LNCaP clone FGC (cell line): ENCODE measurements at regions not wholly inside any gene's neighbourhood (a gene's known extent, or its start where the extent isn't known, plus 50 kb on each side); places are given as distances from the start of the nearest gene placed in this dataset.

Source experiments
- DNase-seq: peaks from one replicate; pipeline ENCODE4 v3.0.0-alpha.2; 2011; ENCODE audit warnings: low read depth
- H3K4me3 ChIP-seq: 2 replicates; pipeline ENCODE4 v1.5.1; 2011; ENCODE audit warnings: mild to moderate bottlenecking, low read depth, low read length, control low read depth
- CTCF ChIP-seq: IDR thresholded peaks from 2 replicates; pipeline ENCODE4 v1.5.1; 2012; ENCODE audit warnings: mild to moderate bottlenecking; ENCODE audit not compliant: control insufficient read depth, insufficient read depth; ENCODE audit errors: extremely low read depth

DNA sequence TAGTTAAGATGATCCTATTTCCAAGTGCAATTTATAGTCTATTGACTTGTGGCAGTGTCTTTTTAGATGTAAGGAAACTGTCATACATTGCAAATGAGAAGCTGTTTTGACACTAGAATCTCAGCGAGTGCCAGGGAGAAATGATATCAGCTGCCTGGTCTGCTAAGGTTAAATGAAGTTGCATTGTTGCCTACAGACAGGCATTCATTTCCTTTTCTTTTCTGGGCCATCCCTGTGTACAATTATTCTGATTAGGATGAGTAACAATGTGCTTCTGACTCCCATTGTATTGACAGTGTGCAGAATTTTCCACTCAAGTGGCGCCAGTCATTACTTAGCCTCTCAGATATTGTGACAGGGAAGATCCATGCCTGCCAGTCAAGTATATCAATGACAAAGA, 231.2 kb downstream of the GPAT3 start:
- no peak overlapping the region for H3K4me3 ChIP-seq
- TF ChIP-seq CTCF: no peak
- DNase-seq: no peak

DNA sequence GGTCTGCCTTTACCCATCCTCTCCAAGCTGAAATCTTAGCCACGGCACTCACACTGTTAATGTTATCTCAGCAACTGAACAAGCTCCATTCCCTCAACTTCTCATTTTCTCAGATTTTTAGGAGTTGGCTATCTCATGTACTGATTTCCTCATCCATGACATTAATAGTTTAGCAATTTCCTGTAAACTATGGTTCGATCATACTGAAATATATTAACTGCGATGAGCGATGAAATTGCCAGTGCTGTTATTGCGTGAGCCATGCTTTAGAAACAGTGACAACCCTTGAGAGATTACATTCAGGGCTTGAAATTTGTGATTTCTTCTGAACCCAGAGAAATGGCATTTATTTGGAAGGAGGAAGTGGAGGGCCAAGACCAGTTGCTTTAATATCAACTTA, 223.7 kb downstream of the GPAT3 start:
- TF ChIP-seq CTCF: no peak
- no peak overlapping the region for H3K4me3 ChIP-seq
- no peak for DNase-seq

GRCh38 chr4:83758285-83758684, 222.4 kb downstream of the GPAT3 start:
- no peak overlapping the region for H3K4me3 ChIP-seq
- no peak for DNase-seq
- TF ChIP-seq CTCF: no peak

DNA sequence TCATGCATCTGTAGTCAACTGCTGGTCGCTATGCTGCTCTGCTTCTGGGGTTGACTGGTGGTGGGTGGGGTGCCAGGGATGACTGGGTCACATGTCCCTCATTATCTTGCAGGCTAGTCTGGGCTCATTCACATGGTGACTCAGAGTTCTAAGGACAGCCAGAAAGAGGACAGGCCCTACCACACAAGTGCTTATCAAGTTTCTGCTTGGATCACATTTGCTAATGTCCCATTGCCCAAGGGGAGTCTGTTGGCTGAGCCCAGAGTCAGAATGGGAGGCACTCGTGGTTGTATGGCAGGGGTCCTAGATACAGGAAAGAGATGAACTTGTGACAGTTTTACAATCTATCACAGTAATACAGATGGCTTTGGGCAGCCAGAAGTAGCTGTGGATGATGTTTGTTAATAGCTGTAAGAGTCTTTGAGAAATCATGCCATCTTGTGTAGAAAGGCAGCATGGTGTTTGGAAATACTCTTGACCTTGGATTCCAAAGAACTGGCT, 221.3 kb downstream of the GPAT3 start:
- TF ChIP-seq CTCF: no peak
- no peak overlapping the region for H3K4me3 ChIP-seq
- DNase-seq: no peak

GRCh38 chr4:83753260-83753659, 217.4 kb downstream of the GPAT3 start:
- TF ChIP-seq CTCF: no peak
- H3K4me3 ChIP-seq: no peak overlapping the region
- DNase-seq: no peak

DNA sequence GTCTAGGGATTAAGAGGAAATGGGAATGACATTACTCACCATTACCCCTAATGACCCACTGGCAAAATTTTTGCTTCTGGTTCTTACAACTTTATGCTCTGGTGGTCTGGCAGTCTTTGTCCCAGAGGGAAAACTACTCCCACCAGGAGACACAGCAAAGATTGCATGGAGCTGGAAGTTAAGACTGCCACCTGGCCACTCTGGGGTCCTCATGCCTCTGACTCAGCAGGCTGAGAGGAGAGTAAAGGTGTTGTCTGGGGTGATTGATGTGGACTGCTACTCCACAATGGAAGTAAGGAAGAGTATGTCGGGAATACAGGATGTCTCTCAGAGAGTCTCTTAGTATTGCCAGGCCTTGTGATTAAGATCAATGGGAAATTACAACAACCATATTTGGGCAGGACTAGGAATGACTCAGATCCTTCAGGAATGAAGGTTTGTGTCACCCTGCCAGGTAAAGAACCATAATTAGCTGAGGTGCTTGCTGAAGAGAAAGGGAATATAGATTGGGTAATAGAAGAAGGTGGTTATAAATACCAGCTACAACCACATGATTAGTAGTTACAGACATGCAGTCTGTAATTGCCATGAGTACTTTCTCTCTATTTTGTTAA, 215.5 kb downstream of the GPAT3 start:
- DNase-seq: peak; percentile 6
- TF ChIP-seq CTCF: no peak
- no peak overlapping the region for H3K4me3 ChIP-seq

- TF ChIP-seq CTCF: no peak
- no peak for DNase-seq
- no peak overlapping the region for H3K4me3 ChIP-seq
Measured at GRCh38 chr4:83748711-83749110, 212.8 kb downstream of the GPAT3 start.
